ENCODE measurements at regions not wholly inside any gene's neighbourhood (a gene's known extent, or its start where the extent isn't known, plus 50 kb on each side); places are given as distances from the start of the nearest gene placed in this dataset.

GRCh38 chr2:236638707-236639106 is 69.1 kb downstream of the ACKR3 start:
- ChIA-PET POLR2A (no interaction called here), CTCF (no interaction called here)

More at GRCh38 chr2:236638707-236639106, 69.1 kb downstream of the ACKR3 start:
- TF ChIP-seq REST (IDR thresholded peaks at IDR 0.05; ENCODE audit: low read depth, low read length) = no peak
- no peak for TF ChIP-seq CTCF (IDR thresholded peaks at IDR 0.05)
- no peak for TF ChIP-seq FOXJ3 (CRISPR knock-in tag; IDR thresholded peaks at IDR 0.05)
- TF ChIP-seq SMC3 (IDR thresholded peaks at IDR 0.05; ENCODE audit: low read depth, low read length) = no peak
- no peak for TF ChIP-seq FOSL2 (IDR thresholded peaks at IDR 0.05; ENCODE audit: borderline replicate concordance, low read depth)
- TF ChIP-seq RFX5 (IDR thresholded peaks at IDR 0.05; ENCODE audit: low read length) = no peak
- TF ChIP-seq MXI1 (IDR thresholded peaks at IDR 0.05; ENCODE audit: low read depth, low read length) = no peak
- TF ChIP-seq RAD21 (IDR thresholded peaks at IDR 0.05; ENCODE audit: low read length) = no peak
- no peak for TF ChIP-seq ELF1 (IDR thresholded peaks at IDR 0.05)
- TF ChIP-seq EP300 (IDR thresholded peaks at IDR 0.05; ENCODE audit: borderline replicate concordance in 1 of 2, low read depth in 1 of 2, low read length in 1 of 2) = no peak
- TF ChIP-seq JUND (IDR thresholded peaks at IDR 0.05) = no peak
- TF ChIP-seq TEAD4 (IDR thresholded peaks at IDR 0.05; ENCODE audit: borderline replicate concordance, insufficient read depth) = no peak
- no peak for TF ChIP-seq USF1 (IDR thresholded peaks at IDR 0.05; ENCODE audit: borderline replicate concordance, low read depth)
- no peak for TF ChIP-seq SIN3A (IDR thresholded peaks at IDR 0.05; ENCODE audit: borderline replicate concordance, low read depth, low read length)
- no peak overlapping the region for H3K27ac ChIP-seq (ENCODE audit: low read depth in 2 of 2, low read length in 1 of 2)
- H3K9ac ChIP-seq = no peak overlapping the region
- no peaks in the 10 kb centered on the region for H3K9me2 ChIP-seq
- no peaks in the 10 kb centered on the region for H3K27me3 ChIP-seq (ENCODE audit: insufficient read depth)
- H3K79me2 ChIP-seq (ENCODE audit: insufficient read depth) = no peaks in the 10 kb centered on the region
- WGBS (ENCODE audit: low lambda C conversion rate) = 39% methylated on average over 5 of the region's 7 CpGs
- H3K9me3 ChIP-seq = no peaks in the 10 kb centered on the region
- no peak for DNase-seq
- H3K36me3 ChIP-seq (replicated peaks in 1 of 2; ENCODE audit: control insufficient read depth in 1 of 2, insufficient read depth in 2 of 2, low read length in 1 of 2) = no peaks in the 10 kb centered on the region
- H3F3A ChIP-seq (replicated peaks; ENCODE audit: insufficient read depth) = no peaks in the 10 kb centered on the region
- no peak overlapping the region for H3K4me2 ChIP-seq
- H2AFZ ChIP-seq (ENCODE audit: low read depth) = no peak overlapping the region
- H4K20me1 ChIP-seq (ENCODE audit: insufficient read depth) = no peaks in the 10 kb centered on the region
- H3K4me1 ChIP-seq (ENCODE audit: control insufficient read depth in 1 of 2, insufficient read depth in 2 of 2, low read depth in 1 of 2, low read length in 1 of 2) = no peaks in the 10 kb centered on the region
- H3K4me3 ChIP-seq (ENCODE audit: low read depth in 2 of 2, low read length in 1 of 2) = no peak overlapping the region
